DOHH2 (cell line): ENCODE measurements at regions not wholly inside any gene's neighbourhood (a gene's known extent, or its start where the extent isn't known, plus 50 kb on each side); places are given as distances from the start of the nearest gene placed in this dataset.

ENCODE experiments used
- H3F3A ChIP-seq: fragments of 200-600 bp; sonication (generic), shearing (Covaris generic); 2 replicates; pipeline ENCODE4 v1.6.0; 2016; ENCODE audit warnings: antibody characterized with exemption, mild to moderate bottlenecking; ENCODE audit not compliant: control insufficient read depth, insufficient read depth
- H3K27ac ChIP-seq: fragments of 200-600 bp; sonication (generic); 2 replicates; pipeline ENCODE4 v1.5.1; 2014; ENCODE audit warnings: low read depth, mild to moderate bottlenecking, low read length, moderate library complexity
- H3K27me3 ChIP-seq: fragments of 200-600 bp; sonication (generic); 2 replicates; pipeline ENCODE4 v1.6.1; 2014; ENCODE audit warnings: mild to moderate bottlenecking, low read length, mixed read lengths; ENCODE audit not compliant: control insufficient read depth
- H3K36me3 ChIP-seq: fragments of 200-600 bp; sonication (generic); 2 replicates; pipeline ENCODE4 v1.6.1; 2014; ENCODE audit warnings: mild to moderate bottlenecking, low read length, moderate library complexity, mixed read lengths; ENCODE audit not compliant: control insufficient read depth
- H3K4me1 ChIP-seq: fragments of 200-600 bp; sonication (generic); 2 replicates; pipeline ENCODE4 v1.6.1; 2014; ENCODE audit warnings: mild to moderate bottlenecking, low read length, mixed read lengths; ENCODE audit not compliant: control insufficient read depth
- H3K4me2 ChIP-seq: fragments of 200-600 bp; sonication (generic); 2 replicates; pipeline ENCODE4 v1.6.0; 2014; ENCODE audit warnings: mild to moderate bottlenecking, low read length, moderate library complexity
- H3K4me3 ChIP-seq: fragments of 200-600 bp; sonication (generic); 2 replicates; pipeline ENCODE4 v1.5.1; 2014; ENCODE audit warnings: mild to moderate bottlenecking, low read length, mixed read lengths
- H3K79me2 ChIP-seq: fragments of 200-600 bp; sonication (generic); 2 replicates; pipeline ENCODE4 v1.6.1; 2014; ENCODE audit warnings: mild to moderate bottlenecking, low read length, mixed read lengths; ENCODE audit not compliant: control insufficient read depth
- H3K9me2 ChIP-seq: fragments of 200-600 bp; sonication (generic); replicated peaks from 2 replicates; pipeline ENCODE4 v1.6.1; 2014; ENCODE audit warnings: mild to moderate bottlenecking, low read length, mixed read lengths; ENCODE audit not compliant: control insufficient read depth
- H3K9me3 ChIP-seq: fragments of 200-600 bp; sonication (generic); 2 replicates; pipeline ENCODE4 v1.6.1; 2014; ENCODE audit warnings: antibody characterized with exemption, low read length, mixed read lengths; ENCODE audit not compliant: control insufficient read depth, insufficient read depth
- H4K20me1 ChIP-seq: fragments of 200-600 bp; sonication (generic); 2 replicates; pipeline ENCODE4 v1.6.0; 2014; ENCODE audit warnings: low read depth, mild to moderate bottlenecking, antibody characterized with exemption, low read length, moderate library complexity; ENCODE audit not compliant: control insufficient read depth, insufficient read depth
- EZH2phosphoT487 ChIP-seq: fragments of 200-600 bp; sonication (generic); IDR thresholded peaks from 2 replicates; pipeline ENCODE4 v1.6.1; 2017; ENCODE audit warnings: borderline replicate concordance, mild to moderate bottlenecking, antibody characterized with exemption, low read length, moderate library complexity, mixed read lengths
- TF ChIP-seq, protein P1 (sequence below): fragments of 200-600 bp; sonication (generic); IDR thresholded peaks from one replicate; pipeline ENCODE4 v1.5.1; 2014; ENCODE audit warnings: antibody characterized with exemption, mild to moderate bottlenecking, low read depth, low read length; ENCODE audit not compliant: poor library complexity, severe bottlenecking

GRCh38 chr3:118269537-118270125 is 765.0 kb downstream of the IGSF11 start:
- Histone ChIP-seq H3K27me3 (no peaks in the 10 kb centered on the region), H3K4me1 (no peaks in the 10 kb centered on the region), H3K4me3 (no peak overlapping the region), H4K20me1 (no peaks in the 10 kb centered on the region), H3K9me2 (no peaks in the 10 kb centered on the region), H3F3A (no peaks in the 10 kb centered on the region), H3K79me2 (no peaks in the 10 kb centered on the region), H3K36me3 (no peaks in the 10 kb centered on the region), H3K27ac (no peak overlapping the region), H3K9me3 (peaks cover 2% of the 10 kb centered on the region; the same call in 1 of the 2 replicates), H3K4me2 (no peak overlapping the region)
- TF ChIP-seq EZH2phosphoT487, result no peak
- TF ChIP-seq, protein P1, sequence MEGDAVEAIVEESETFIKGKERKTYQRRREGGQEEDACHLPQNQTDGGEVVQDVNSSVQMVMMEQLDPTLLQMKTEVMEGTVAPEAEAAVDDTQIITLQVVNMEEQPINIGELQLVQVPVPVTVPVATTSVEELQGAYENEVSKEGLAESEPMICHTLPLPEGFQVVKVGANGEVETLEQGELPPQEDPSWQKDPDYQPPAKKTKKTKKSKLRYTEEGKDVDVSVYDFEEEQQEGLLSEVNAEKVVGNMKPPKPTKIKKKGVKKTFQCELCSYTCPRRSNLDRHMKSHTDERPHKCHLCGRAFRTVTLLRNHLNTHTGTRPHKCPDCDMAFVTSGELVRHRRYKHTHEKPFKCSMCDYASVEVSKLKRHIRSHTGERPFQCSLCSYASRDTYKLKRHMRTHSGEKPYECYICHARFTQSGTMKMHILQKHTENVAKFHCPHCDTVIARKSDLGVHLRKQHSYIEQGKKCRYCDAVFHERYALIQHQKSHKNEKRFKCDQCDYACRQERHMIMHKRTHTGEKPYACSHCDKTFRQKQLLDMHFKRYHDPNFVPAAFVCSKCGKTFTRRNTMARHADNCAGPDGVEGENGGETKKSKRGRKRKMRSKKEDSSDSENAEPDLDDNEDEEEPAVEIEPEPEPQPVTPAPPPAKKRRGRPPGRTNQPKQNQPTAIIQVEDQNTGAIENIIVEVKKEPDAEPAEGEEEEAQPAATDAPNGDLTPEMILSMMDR, result no peak

DNA sequence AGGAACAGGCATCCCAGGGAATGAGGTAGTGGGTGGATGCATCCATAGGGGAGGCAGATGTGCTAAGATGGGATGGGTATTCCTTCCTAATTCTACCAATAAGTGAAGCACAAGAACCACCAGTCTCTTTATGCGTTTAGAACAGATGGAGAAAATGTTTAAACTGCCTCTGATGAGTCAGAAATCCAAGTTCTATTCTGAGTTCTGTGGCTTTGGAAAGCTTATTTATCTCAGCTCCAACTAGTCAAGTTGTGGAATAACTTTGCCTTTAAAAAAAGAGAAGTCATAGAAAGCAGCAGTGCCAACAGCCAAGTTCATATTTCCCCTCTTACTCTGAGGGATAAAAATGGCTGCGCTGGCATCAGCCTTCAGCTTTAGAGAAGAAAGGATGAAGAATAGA is 761.7 kb downstream of the IGSF11 start:
- Histone ChIP-seq H3K4me1 (no peaks in the 10 kb centered on the region), H3K79me2 (no peaks in the 10 kb centered on the region), H3K4me3 (no peak overlapping the region), H4K20me1 (no peaks in the 10 kb centered on the region), H3F3A (no peaks in the 10 kb centered on the region), H3K27ac (no peak overlapping the region), H3K4me2 (no peak overlapping the region), H3K9me3 (peaks cover 2% of the 10 kb centered on the region; the same call in 1 of the 2 replicates), H3K36me3 (no peaks in the 10 kb centered on the region), H3K9me2 (no peaks in the 10 kb centered on the region), H3K27me3 (no peaks in the 10 kb centered on the region)
- TF ChIP-seq EZH2phosphoT487, result no peak
- TF ChIP-seq, protein P1, result no peak

DNA sequence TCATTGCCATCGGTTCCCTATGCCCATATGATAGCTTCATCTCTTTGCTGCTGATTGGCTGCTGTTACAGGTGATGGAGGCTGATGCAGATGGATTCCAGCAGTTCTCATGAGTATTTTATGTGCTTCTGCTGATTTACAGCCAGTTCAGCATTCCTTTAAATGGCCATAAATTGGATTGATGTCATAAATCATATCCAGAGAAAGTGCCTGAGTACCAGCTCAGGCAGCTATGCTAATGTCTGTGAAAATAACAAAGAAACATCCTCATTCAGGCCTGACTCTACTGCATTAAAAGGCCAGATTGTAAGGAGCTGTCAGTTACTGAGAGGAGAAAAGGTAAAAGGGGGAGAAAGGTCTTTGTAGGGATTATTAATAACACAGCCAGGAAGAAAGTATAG is 756.8 kb downstream of the IGSF11 start:
- Histone ChIP-seq H3K4me3 (no peak overlapping the region), H3K36me3 (no peaks in the 10 kb centered on the region), H3K27me3 (no peaks in the 10 kb centered on the region), H3F3A (no peaks in the 10 kb centered on the region), H3K4me1 (no peaks in the 10 kb centered on the region), H3K27ac (no peak overlapping the region), H3K9me2 (no peaks in the 10 kb centered on the region), H3K4me2 (no peak overlapping the region), H3K79me2 (no peaks in the 10 kb centered on the region), H3K9me3 (no peaks in the 10 kb centered on the region), H4K20me1 (no peaks in the 10 kb centered on the region)
- TF ChIP-seq, protein P1, result no peak
